ENCODE measurements at regions not wholly inside any gene's neighbourhood (a gene's known extent, or its start where the extent isn't known, plus 50 kb on each side); places are given as distances from the start of the nearest gene placed in this dataset.

- TF ChIP-seq CTCF (IDR thresholded peaks at IDR 0.05) (no peak), POLR2A (IDR thresholded peaks at IDR 0.05) (no peak)
These were observed 127.8 kb upstream of the FBN2 start for GRCh38 chr5:128665747-128666355.
